ENCODE measurements at regions not wholly inside any gene's neighbourhood (a gene's known extent, or its start where the extent isn't known, plus 50 kb on each side); places are given as distances from the start of the nearest gene placed in this dataset.

GRCh38 chr13:58547419-58547818 lies 915.9 kb downstream of the PCDH17 start:
- Histone ChIP-seq H4K20me1 (ENCODE audit: insufficient read depth, low read length) (no peaks in the 10 kb centered on the region), H3K27ac (ENCODE audit: extremely low read length, insufficient read depth, low read length) (no peak overlapping the region), H3K4me3 (replicated peaks in 1 of 3; ENCODE audit: insufficient read depth in 1 of 3, low read depth in 2 of 3, low read length in 3 of 3) (no peak overlapping the region), H3K9ac (ENCODE audit: insufficient read depth, low read depth, low read length) (no peak overlapping the region), H2AFZ (ENCODE audit: low read length) (no peak overlapping the region), H3K9me3 (ENCODE audit: low read length) (peaks cover 54% of the 10 kb centered on the region), H3K36me3 (replicated peaks in 1 of 2; ENCODE audit: control insufficient read depth in 1 of 2, insufficient read depth in 2 of 2, low read length in 2 of 2) (no peaks in the 10 kb centered on the region), H3K4me2 (ENCODE audit: low read depth, low read length) (no peak overlapping the region), H3K79me2 (ENCODE audit: insufficient read depth, low read length) (no peaks in the 10 kb centered on the region), H3K4me1 (ENCODE audit: insufficient read depth, low read length) (no peaks in the 10 kb centered on the region), H3K27me3 (ENCODE audit: control insufficient read depth in 1 of 2, insufficient read depth in 2 of 2, low read length in 2 of 2) (no peaks in the 10 kb centered on the region)
- in situ Hi-C loops (cut with HindIII; ENCODE audit: extremely low pct_ligation_motif_present, low pct_unique_long_range_greater_than_20kb) (no loop called here), intact Hi-C loops (cut with micrococcal nuclease; ENCODE audit: unreplicated experiment) (no loop called here)
- ChIA-PET POLR2A (no interaction called here), CTCF (ENCODE audit: low intra/inter-chr PET ratio, low total read pairs) (no interaction called here)
- FAIRE-seq (no peak), DNase-seq (ENCODE audit: low spot score) (no peak), ATAC-seq (no peak)
- BruUV-seq (replicated peaks): no TSS peak
- 5% methylated on average over 1 of the region's 1 CpG for WGBS (ENCODE audit: low lambda C conversion rate)
- no peak for TF ChIP-seq REL (CRISPR knock-in tag; conservative IDR thresholded peaks at IDR 0.05)
- no peak for TF ChIP-seq ZC3H13 (CRISPR knock-in tag; IDR thresholded peaks at IDR 0.05)
- TF ChIP-seq RBFOX2 (IDR thresholded peaks at IDR 0.05; ENCODE audit: low read depth, low read length): no peak
- TF ChIP-seq TRAFD1 (CRISPR knock-in tag; IDR thresholded peaks at IDR 0.05; ENCODE audit: borderline replicate concordance): no peak
- no peak for TF ChIP-seq ZNF549 (CRISPR knock-in tag; IDR thresholded peaks at IDR 0.05)
- no peak for TF ChIP-seq ZNF816 (CRISPR knock-in tag; IDR thresholded peaks at IDR 0.05; ENCODE audit: borderline replicate concordance)
- no peak for TF ChIP-seq HOMEZ (CRISPR knock-in tag; IDR thresholded peaks at IDR 0.05; ENCODE audit: low read depth)
- TF ChIP-seq KDM4B (CRISPR knock-in tag; IDR thresholded peaks at IDR 0.05): no peak
- TF ChIP-seq NFKB2 (CRISPR knock-in tag; IDR thresholded peaks at IDR 0.05; ENCODE audit: borderline replicate concordance): no peak
- TF ChIP-seq RORA (CRISPR knock-in tag; IDR thresholded peaks at IDR 0.05): no peak
- no peak for TF ChIP-seq RFX5 (IDR thresholded peaks at IDR 0.05; ENCODE audit: low read depth, low read length)
- no peak for TF ChIP-seq ZNF232 (CRISPR knock-in tag; IDR thresholded peaks at IDR 0.05; ENCODE audit: borderline replicate concordance)
- TF ChIP-seq ZNF282 (IDR thresholded peaks at IDR 0.05; ENCODE audit: partially characterized antibody): no peak
- no peak for TF ChIP-seq ZNF737 (CRISPR knock-in tag; IDR thresholded peaks at IDR 0.05; ENCODE audit: borderline replicate concordance)
- TF ChIP-seq ZSCAN12 (CRISPR knock-in tag; IDR thresholded peaks at IDR 0.05): no peak
- TF ChIP-seq HDAC2 (CRISPR knock-in tag; IDR thresholded peaks at IDR 0.05): no peak
- no peak for TF ChIP-seq ZNF260 (CRISPR knock-in tag; IDR thresholded peaks at IDR 0.05; ENCODE audit: borderline replicate concordance, low read depth)
- TF ChIP-seq RFX3 (CRISPR knock-in tag; IDR thresholded peaks at IDR 0.05): no peak
- TF ChIP-seq HNF1B (CRISPR knock-in tag; IDR thresholded peaks at IDR 0.05): no peak

Data from HepG2 (cell line).